Endothelial cell of hepatic sinusoid (primary cell): ENCODE measurements at regions not wholly inside any gene's neighbourhood (a gene's known extent, or its start where the extent isn't known, plus 50 kb on each side); places are given as distances from the start of the nearest gene placed in this dataset.

Experiments
- in situ Hi-C: cut with HindIII; loops from 2 replicates; pipeline ENCODE4 v1.10.0; 2017; ENCODE audit warnings: low sequenced_read_pairs

DNA sequence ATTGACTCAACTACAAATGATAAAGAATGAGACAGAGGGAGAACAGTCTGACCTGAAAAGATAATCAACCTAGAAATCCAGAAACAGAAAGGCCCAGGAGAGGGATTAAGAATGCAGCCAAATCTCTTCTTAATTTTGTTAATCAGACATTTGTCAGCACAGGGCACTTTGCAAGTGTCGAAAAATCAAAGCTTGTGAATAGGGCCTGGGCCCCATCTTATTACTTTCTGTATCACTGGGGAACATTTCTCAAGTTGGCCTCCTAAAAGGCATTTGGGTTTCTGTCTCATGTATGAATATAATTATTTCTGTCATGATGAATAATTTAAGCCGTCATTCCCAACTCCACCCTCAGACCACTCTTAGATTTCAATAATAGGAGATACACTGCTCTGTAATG is 308.4 kb upstream of the PRKCQ start:
- in situ Hi-C loops, result no loop called here

DNA sequence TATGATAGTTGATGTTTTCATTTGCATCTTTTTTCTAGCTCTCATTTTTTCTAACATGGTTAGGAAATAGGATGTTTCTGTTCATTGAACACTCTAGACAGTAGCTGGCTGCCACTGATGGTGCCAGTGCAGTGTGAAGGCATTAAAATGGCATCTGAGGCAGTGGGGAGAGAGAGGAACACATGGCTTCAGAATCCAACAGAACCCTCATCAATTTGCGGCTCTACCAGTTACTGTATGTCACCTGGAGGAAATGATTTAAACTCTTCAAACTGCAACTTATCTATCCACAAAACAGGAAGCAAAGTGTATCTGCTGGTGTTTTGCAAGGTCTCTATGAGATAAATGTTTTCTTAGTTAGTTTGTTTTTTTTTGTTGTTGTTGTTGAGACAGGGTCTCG is 305.2 kb upstream of the PRKCQ start:
- in situ Hi-C loops, result no loop called here

DNA sequence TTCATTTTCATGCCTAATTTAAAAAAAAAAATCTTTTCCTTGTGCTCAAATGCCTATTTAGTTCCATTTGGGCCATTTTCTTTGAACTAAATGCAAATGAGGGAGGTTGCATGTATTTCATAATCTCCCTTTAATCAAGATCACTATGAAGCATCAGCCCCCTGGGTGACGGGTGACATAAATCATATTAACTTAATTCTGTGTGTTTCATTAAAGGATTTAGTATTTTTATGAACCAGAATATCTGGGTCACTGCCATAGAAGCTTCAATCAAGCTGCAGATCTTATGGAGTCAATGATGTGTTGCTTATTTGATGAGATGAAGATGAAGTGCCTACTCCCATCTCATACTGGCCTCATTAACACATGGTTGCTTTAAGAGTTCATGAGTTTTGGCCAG is 301.9 kb upstream of the PRKCQ start:
- in situ Hi-C loops, result no loop called here

DNA sequence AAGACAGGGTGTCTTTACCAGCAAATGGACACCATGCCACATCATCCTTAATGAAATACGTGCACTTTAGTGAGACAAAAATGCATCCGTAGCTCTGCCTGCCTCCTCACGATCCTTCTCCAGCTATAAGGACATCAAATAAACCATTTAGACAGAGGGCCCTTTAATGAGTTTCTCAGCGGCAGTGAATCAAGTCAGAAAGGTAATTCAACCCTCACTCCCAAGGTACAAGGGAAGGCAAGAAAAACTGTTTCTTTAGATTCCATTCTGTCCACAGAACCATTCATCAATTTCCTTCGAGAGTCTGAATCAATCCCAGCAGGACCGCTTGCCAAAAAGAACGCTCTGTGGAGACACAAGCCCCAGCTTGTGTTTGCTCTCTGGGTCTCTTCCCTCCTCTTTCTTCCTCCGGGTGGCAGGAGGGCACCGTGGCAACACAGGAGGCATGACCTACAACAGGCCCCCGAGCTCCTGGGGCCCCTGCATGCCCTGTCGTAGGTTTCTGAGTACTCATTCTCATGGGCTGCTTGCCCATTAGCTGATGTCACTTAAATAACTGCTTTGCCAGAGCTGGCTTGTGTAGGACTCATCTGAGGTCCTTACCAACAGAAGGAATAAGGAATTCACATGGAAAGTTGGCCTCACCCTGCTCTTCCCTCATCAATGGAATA is 297.8 kb upstream of the PRKCQ start:
- in situ Hi-C loops, result no loop called here

DNA sequence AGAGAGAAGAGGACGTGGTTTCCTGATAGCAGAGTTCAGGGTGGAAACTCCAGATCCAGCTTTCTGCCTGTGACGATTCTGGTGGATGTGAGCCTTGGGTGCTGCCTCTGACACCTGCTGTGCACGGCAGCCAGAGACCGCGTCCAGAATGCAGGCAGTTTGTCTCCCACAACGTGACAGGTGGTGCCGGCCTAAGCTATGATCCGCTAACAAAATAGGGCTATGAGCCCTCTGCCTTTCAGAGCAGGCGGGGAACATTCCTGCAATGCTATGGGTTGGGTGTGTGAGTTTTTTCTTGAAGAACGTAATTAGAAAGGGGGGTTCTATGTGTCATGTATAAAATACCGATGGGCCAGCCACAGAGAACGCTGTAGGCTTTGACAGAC is 297.3 kb upstream of the PRKCQ start:
- in situ Hi-C loops, result no loop called here

DNA sequence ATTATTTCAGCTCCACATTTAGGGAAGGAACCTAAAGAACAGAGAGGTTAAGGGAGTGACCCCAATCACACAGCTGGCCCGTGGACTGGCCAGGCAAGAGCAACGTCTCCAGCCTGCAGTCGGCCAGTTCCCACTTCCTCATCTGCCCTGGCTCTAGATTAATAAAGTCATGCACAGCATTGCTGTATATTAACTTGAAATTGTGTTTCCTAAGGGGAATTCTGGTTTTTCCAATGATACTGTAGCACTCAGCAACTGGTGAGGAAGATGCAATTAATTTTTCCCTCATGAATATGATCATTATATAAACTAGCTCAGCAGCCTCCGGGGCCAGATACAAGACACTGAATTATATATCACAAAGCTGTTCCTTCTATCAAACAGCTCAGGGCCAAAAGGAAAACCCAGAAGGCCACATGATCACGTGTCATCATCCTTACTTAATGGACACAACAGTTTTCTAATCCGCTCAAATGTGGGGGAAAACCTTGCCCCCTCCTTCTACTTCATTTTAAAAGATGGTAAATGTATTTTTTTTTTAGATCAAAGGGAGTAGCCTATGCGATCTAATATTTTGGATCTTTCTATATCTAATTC is 295.3 kb upstream of the PRKCQ start:
- in situ Hi-C loops, result no loop called here

DNA sequence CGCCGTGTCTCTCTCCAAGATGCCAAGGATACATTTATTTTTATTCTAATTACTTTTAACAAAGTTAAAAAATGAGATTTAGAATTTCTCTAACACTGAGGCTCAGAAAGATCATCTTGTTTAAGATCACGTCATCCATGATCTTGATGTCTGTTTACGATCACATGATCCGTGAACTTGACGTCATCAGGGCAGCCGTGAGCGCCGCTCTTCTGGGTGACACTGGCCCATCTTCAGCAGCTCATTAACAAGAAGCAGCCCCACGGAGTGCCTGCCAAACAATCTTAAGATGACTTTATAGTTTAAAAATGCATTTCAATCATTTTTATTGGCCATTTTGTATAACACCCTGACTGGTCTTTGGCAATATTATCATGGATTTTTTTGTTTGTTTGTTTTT is 291.1 kb upstream of the PRKCQ start:
- in situ Hi-C loops, result no loop called here

DNA sequence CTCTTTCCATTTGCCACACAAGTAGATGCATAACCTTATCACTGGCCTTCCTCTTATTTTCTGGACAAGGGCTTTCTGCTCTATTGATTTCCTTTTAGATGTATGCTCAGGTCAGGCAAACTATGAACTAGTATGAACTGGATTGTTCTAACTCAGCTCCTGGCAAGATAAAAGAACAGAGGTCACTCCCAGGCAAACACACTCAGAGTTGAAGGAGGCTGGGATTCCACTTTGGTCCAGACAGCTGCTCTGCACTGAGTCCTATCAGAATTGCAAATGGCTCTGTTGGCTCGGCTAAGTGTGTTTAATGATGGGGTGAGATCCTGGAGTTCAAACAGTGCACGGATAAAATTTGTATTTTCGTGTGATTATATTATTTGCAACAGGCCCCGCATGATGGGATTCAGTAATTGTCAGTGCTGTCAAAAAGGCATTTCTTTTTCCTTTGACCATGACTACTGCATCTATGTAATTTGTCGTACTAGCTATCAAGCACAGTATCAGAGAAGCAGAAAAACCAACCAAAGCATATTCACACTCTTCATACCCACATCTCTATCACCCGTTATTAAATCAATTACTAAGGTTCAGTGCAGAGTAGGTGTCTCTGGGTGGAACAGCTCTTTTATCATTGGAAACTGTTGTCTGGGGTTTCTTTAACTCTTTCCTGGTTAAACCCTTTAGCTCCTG is 288.1 kb upstream of the PRKCQ start:
- in situ Hi-C loops, result no loop called here

DNA sequence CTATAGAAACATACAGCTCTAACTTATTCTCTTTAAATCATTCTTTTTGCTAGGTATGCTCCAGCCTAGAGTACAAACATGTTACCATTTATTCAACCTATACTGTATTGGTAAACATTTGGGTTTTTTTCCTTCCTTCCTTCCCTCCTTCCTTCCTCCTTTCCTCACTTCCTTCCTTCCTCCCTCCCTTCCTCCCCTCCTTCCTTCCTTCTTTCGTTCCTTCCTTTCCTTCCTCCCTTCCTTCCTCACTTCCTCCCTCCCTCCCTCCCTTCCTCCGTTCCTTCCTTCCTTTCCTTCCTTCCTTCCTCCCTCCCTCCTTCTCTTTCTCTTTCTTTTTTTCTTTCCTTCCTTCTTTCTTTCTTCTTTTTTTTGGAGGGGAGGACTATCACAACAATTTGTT is 286.7 kb upstream of the PRKCQ start:
- in situ Hi-C loops, result no loop called here

DNA sequence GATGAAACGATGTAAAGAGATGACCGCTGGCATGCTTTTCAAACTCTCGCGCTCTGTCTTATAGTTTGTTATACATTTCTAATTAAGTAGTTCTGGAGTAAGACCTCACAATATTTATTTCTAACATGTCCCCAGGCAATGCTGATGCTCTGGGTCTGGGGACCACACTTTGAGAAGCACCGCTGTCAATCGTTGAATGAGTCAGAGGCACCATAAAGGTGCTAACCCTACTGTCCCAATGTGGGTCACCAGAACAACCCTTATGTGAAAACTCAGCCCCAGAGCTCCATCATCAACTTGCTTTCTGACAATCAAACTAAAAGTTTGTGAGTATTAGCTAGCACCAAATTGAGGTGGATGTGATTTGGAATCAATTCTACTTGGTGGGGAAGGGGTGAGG is 284.1 kb upstream of the PRKCQ start:
- in situ Hi-C loops, result no loop called here

DNA sequence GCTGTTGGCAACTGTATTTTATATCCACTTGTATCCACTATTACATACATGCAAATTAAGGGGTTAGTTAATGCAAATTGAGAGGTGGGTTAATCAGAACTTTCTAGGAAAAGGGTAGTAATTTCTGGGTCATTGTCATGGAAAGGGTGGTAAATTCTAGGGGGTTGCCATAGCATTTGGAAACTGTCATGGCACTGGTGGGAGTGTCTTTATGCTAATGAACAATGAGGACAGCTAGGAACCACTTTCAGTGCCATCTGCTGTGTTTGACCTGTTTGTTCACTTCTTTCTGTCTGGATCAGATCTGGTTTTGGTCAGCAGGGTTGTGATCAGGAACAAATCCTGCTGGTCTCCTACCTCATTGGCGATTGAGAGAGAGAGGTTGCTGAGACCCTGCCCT is 283.3 kb upstream of the PRKCQ start:
- in situ Hi-C loops, result no loop called here

DNA sequence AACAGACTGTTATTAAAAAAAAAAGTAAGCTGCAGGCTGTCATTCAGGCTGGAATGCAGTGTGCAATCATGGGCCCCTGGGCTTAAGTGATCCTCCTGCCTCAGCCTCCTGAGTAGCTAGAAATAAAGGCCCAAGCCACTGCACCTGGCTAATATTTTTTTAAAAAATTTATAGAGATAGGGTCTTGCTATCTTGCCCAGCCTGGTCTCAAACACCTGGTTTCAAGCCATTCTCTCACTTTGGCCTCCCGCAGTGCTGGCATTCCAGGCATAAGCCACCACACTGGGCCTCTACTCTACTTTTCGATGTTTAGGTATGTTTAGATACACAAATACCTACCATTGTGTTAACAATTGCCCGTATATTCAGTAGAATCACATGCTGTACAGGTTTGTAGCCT is 270.4 kb upstream of the PRKCQ start:
- in situ Hi-C loops, result no loop called here

DNA sequence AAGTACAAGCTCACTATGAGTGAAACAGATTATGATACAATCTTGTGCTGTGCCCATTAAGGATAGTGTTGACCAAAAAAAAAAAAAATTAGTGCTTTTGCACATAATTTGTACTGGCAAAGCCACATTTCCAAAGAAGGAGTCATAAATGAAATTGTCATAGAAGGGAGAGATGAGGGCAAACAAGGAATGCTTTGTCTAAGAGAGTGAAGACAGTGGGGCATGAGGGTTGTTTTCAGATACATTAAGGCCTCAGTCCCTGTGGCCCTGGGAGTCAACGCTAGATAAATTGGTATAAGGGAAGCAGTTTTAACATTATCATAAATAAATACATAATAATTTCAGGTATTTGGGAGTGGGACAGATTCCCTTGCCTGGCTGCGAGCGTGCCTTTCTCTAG is 267.5 kb upstream of the PRKCQ start:
- in situ Hi-C loops, result no loop called here

DNA sequence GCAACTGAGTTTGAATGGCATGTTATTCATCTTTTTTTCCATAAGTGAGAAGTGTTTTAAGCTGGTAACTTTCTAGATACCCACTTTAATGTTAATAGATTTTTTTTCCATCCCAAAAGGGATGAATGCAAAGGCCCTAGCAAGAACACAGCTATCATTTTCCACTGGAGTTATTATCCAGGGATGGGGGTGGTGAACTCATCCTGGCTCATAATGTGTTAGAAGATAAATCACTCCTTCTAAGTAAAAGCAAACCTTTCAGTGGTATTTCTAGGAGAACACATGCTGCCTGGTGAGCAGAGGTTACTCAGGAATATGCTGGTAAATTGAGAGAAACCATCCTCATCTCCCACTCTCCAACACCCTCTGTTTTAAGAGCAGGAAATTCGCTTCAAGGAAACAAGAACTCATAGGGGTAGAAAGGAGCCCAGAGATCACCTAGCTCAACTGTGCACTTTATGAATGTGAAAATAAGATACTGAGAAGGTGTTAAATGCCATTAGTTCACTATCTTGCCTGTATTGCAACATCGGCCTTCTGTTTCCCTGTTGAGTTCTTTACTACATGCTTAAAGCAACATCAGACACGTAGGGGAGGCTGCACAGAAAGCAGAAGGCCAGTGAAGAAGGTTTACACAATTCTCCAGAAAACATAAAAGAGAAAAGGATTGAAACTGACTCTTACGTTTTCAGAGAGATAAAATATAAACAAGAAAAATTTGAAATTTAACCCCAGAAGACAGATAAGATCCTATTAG is 264.0 kb upstream of the PRKCQ start:
- in situ Hi-C loops, result no loop called here

DNA sequence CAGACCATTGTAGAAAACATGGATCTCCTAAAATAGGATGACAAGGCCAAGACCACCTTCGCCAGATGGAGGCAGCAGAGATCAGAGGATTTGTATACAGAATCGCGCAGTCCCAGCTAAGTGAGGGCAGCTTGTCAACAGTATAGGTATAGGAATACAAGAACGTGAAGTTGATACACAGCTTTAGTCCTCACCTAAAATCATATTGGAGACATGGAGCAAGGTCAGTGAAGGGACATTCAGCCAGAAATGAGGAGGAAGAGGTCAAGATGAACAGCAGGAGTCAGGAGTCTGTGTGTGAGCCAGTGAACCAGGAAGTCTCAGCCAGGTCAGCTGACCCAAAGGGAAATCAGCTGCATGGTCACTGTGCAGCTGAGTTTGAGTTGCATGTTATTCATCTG is 263.4 kb upstream of the PRKCQ start:
- in situ Hi-C loops, result no loop called here

DNA sequence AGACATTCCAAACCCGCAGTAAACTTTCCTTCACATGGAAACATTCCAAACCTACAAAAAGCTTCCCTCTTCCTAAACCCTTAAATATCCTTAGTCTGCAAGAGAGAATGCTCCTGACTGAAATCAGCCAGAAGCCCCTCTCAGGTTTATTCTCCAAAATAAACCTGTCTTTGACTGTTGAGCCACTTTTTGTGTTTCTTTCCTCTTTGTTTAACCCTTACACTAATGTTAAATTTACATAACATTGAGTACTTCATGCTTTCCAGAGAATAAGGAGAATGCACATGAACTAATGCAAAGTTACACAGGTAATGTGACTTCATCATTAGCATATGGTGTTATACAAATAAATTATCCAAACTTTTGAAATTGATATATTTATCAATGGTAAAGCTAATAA is 262.6 kb upstream of the PRKCQ start:
- in situ Hi-C loops, result no loop called here

DNA sequence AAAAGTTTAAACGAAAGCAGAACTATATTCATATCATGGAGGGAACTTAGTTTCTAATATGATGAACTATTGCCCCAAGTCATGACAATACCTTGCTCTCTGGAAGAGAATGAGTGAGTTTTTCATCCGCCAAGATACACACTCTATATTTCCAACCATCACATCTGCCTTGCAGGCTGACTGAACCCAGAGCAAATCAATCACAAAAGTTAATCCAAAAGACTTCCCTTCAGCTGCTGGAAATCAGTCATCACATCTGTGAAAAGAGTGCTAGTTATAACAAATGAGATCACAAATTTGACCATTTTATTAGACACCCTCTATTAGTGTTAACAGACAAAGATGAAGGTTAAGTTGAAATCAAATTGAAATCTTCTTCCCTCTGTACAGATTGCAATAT is 261.7 kb upstream of the PRKCQ start:
- in situ Hi-C loops, result no loop called here

DNA sequence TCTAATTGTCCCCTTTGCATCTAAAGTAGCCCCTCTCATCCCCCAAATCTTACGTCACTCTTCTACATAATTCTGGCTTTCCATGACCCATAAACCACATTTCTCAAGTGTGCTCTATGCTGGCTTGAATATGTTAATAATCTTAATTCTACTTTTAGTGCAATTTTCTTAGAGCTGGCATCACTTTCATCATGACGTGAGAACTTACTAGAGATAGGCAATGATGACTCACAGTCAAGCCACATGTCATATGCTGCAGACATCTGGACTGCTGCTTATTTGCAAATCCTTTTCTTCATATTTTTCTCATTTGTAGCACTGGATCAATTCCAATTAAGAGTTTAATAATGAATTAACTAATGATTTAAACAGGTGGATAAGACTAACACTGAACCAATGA is 260.7 kb upstream of the PRKCQ start:
- in situ Hi-C loops, result no loop called here

DNA sequence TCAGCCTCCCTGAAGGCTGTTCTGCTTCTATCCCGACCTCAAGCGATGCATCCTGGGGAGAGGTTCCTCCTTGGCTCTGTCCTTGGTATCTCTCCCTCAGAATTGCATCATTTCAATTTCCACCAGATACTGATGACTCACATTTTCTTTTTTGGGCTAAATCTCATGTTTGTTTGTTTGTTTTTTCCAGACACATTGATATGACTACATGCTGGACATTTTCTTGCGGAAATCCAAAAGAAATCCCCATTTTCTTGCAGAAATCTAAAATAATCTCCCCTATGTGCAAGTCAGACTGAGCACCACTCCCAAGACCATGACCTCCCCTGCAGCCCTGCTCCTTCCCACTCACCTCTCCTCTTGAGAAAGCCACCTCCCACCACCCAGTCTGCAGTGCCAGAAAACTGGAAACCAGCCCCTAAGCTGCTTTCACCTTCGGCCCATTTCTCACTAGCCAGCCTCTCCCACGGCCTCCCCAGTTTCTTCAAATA is 260.2 kb upstream of the PRKCQ start:
- in situ Hi-C loops, result no loop called here

DNA sequence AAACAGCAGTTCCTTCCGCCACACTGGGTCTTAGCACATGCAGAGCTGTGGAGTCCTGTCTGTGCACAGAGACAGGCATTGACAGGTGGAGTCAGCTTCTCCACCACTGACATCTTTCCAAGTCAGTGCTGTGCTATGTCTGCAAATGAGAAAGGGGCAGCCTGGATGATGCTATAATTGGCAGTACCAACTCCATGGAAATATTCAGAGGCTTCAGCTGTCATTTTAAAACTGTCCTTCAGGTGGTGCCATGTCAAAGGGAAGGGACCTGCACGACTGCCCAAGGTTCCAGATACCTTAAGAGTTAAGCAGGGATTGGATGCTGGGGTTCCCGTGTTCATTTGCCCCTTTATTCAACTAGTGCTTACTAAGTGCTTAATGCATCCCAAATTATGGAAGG is 258.0 kb upstream of the PRKCQ start:
- in situ Hi-C loops, result no loop called here

DNA sequence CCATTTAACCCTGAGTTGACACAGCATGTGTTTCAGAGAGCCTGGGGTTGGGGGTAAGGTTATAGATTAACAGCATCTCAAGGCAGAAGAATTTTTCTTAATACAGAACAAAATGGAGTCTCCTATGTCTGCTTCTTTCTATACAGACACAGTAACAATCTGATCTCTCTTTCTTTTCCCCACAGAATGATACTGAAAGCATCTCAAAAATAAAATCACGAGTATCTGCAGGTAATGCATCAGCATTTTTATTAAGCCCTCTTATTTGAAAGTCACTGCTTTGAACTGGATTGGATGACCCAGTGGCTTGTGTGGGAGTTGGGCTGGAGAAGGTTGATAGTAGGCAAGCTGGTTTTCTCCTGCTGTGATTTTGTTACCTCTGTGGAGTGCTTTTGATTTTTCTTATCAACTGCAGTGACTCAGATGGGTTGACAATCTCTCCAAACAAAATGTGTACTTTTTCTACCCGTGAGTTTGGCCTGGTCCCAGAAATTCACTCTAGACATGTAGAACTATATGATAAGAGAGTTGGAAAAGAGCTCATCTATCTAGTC is 253.5 kb upstream of the PRKCQ start:
- in situ Hi-C loops, result no loop called here
